ENCODE measurements at regions not wholly inside any gene's neighbourhood (a gene's known extent, or its start where the extent isn't known, plus 50 kb on each side); places are given as distances from the start of the nearest gene placed in this dataset.

- Histone ChIP-seq H3K9me1 (replicated peaks; ENCODE audit: control insufficient read depth, extremely low read depth, insufficient read depth, low read length) (no peaks in the 10 kb centered on the region), H3K36me3 (ENCODE audit: control insufficient read depth in 2 of 2, extremely low read depth in 1 of 2, insufficient read depth in 2 of 2, low read length in 2 of 2) (no peaks in the 10 kb centered on the region), H3K27ac (ENCODE audit: insufficient read depth, low read depth, low read length) (no peak overlapping the region), H3K4me3 (replicated peaks in 1 of 3; ENCODE audit: insufficient read depth in 1 of 3, low read depth in 1 of 3, low read length in 3 of 3) (no peak overlapping the region), H4K20me1 (replicated peaks; ENCODE audit: control insufficient read depth, extremely low read depth, insufficient read depth, low read length) (no peaks in the 10 kb centered on the region), H2AFZ (ENCODE audit: low read depth, low read length) (no peak overlapping the region), H3K4me2 (ENCODE audit: insufficient read depth, low read length) (no peak overlapping the region), H3K27me3 (ENCODE audit: control insufficient read depth in 2 of 2, insufficient read depth in 2 of 2, low read length in 2 of 2) (no peaks in the 10 kb centered on the region), H3K79me2 (ENCODE audit: control insufficient read depth, insufficient read depth, low read length) (no peaks in the 10 kb centered on the region), H3K9me3 (replicated peaks; ENCODE audit: control insufficient read depth, insufficient read depth, low read length) (no peaks in the 10 kb centered on the region), H3K9ac (replicated peaks; ENCODE audit: extremely low read depth, insufficient read depth, low read length) (no peak overlapping the region), H3K4me1 (ENCODE audit: control insufficient read depth, extremely low read depth, insufficient read depth, low read length) (peaks cover 4% of the 10 kb centered on the region)
- TF ChIP-seq GATA2 (IDR thresholded peaks at IDR 0.05; ENCODE audit: insufficient read depth, insufficient read length, low read depth, low read length) (no peak), MAX (IDR thresholded peaks at IDR 0.05; ENCODE audit: insufficient read depth, insufficient read length) (no peak)
- FAIRE-seq (no peak), DNase-seq (ENCODE audit: low read depth, low spot score) (no peak)
- dilution Hi-C loops (cut with MboI; ENCODE audit: extremely low pct_ligation_motif_present, low sequenced_read_pairs): no loop called here
- ChIA-PET CTCF (no interaction called here), POLR2A (no interaction called here)
- intact Hi-C loops (cut with micrococcal nuclease): no loop called here
- BruUV-seq (replicated peaks): no TSS peak
Observed at GRCh38 chr6:22099231-22099630, 197.6 kb downstream of the PRL start.

GRCh38 chr6:22099923-22100322 lies 196.9 kb downstream of the PRL start:
- no peaks in the 10 kb centered on the region for H3K36me3 ChIP-seq (ENCODE audit: control insufficient read depth in 2 of 2, extremely low read depth in 1 of 2, insufficient read depth in 2 of 2, low read length in 2 of 2)

More at GRCh38 chr6:22099923-22100322, 196.9 kb downstream of the PRL start:
- no peaks in the 10 kb centered on the region for H3K9me1 ChIP-seq (replicated peaks; ENCODE audit: control insufficient read depth, extremely low read depth, insufficient read depth, low read length)
- DNase-seq (ENCODE audit: low read depth, low spot score) (no peak), FAIRE-seq (no peak)
- no peaks in the 10 kb centered on the region for H3K79me2 ChIP-seq (ENCODE audit: control insufficient read depth, insufficient read depth, low read length)
- no peak overlapping the region for H3K9ac ChIP-seq (replicated peaks; ENCODE audit: extremely low read depth, insufficient read depth, low read length)
- dilution Hi-C loops (cut with MboI; ENCODE audit: extremely low pct_ligation_motif_present, low sequenced_read_pairs): no loop called here
- no peaks in the 10 kb centered on the region for H3K9me3 ChIP-seq (replicated peaks; ENCODE audit: control insufficient read depth, insufficient read depth, low read length)
- ChIA-PET POLR2A (no interaction called here), CTCF (interaction anchor here (1.8 kb wide), 1 partner anchor 13 kb away, joined by 5 read pairs; no protein-coding TSS in a partner anchor)
- intact Hi-C loops (cut with micrococcal nuclease): no loop called here
- no peaks in the 10 kb centered on the region for H3K27me3 ChIP-seq (ENCODE audit: control insufficient read depth in 2 of 2, insufficient read depth in 2 of 2, low read length in 2 of 2)
- peaks cover 4% of the 10 kb centered on the region for H3K4me1 ChIP-seq (ENCODE audit: control insufficient read depth, extremely low read depth, insufficient read depth, low read length)
- H2AFZ ChIP-seq (ENCODE audit: low read depth, low read length): no peak overlapping the region
- TF ChIP-seq FOS (IDR thresholded peaks at IDR 0.05; ENCODE audit: borderline replicate concordance, insufficient read depth, low read length) (no peak), GATA2 (IDR thresholded peaks at IDR 0.05; ENCODE audit: insufficient read depth, insufficient read length, low read depth, low read length) (no peak), JUN (IDR thresholded peaks at IDR 0.05; ENCODE audit: borderline replicate concordance, insufficient read depth, insufficient read length, low read depth) (no peak), POLR2AphosphoS5 (IDR thresholded peaks at IDR 0.05; ENCODE audit: insufficient read depth, low read depth, low read length) (no peak), MAX (IDR thresholded peaks at IDR 0.05; ENCODE audit: insufficient read depth, insufficient read length) (no peak), MYC (IDR thresholded peaks at IDR 0.05; ENCODE audit: low read depth, low read length) (no peak), EZH2 (IDR thresholded peaks at IDR 0.05; ENCODE audit: borderline replicate concordance, low read depth, low read length, severe bottlenecking) (no peak), CTCF (IDR thresholded peaks at IDR 0.05; ENCODE audit: extremely low read depth in 1 of 2, insufficient read depth in 1 of 2, low read depth in 1 of 2, low read length in 2 of 2) (no peak), POLR2A (IDR thresholded peaks at IDR 0.05; ENCODE audit: low read depth, low read length) (no peak)
- BruUV-seq (replicated peaks): no TSS peak
- no peaks in the 10 kb centered on the region for H4K20me1 ChIP-seq (replicated peaks; ENCODE audit: control insufficient read depth, extremely low read depth, insufficient read depth, low read length)
- no peak overlapping the region for H3K4me2 ChIP-seq (ENCODE audit: insufficient read depth, low read length)
- no peak overlapping the region for H3K4me3 ChIP-seq (replicated peaks in 1 of 3; ENCODE audit: insufficient read depth in 1 of 3, low read depth in 1 of 3, low read length in 3 of 3)
- no peak overlapping the region for H3K27ac ChIP-seq (ENCODE audit: insufficient read depth, low read depth, low read length)

All from endothelial cell of umbilical vein (primary cell).